Right ventricle myocardium superior (tissue), 1 donor: ENCODE measurements at regions not wholly inside any gene's neighbourhood (a gene's known extent, or its start where the extent isn't known, plus 50 kb on each side); places are given as distances from the start of the nearest gene placed in this dataset.
"Not testable (repeated sequence)": the region's sequence is repeated elsewhere in the genome, so short reads cannot be mapped to it uniquely, and the experiment has no call there.

ENCODE experiments used
- ATAC-seq: fragments of 200-7000 bp; cut with Tn5 transposase; one replicate; pipeline ENCODE4 v1.9.1; 2020; ENCODE audit warnings: mild to moderate bottlenecking; ENCODE audit not compliant: poor library complexity
- DNase-seq: peaks from one replicate; pipeline ENCODE4 v3.0.0-alpha.2; 2020
- intact Hi-C: fragments of 100-400 bp; cut with DNase I; formaldehyde crosslinking; loops from one replicate; pipeline ENCODE4 v1.11.2; 2022
- donor health status: DM: no; HTN: yes; CAD: no; lungs with severe emphysema.

DNA sequence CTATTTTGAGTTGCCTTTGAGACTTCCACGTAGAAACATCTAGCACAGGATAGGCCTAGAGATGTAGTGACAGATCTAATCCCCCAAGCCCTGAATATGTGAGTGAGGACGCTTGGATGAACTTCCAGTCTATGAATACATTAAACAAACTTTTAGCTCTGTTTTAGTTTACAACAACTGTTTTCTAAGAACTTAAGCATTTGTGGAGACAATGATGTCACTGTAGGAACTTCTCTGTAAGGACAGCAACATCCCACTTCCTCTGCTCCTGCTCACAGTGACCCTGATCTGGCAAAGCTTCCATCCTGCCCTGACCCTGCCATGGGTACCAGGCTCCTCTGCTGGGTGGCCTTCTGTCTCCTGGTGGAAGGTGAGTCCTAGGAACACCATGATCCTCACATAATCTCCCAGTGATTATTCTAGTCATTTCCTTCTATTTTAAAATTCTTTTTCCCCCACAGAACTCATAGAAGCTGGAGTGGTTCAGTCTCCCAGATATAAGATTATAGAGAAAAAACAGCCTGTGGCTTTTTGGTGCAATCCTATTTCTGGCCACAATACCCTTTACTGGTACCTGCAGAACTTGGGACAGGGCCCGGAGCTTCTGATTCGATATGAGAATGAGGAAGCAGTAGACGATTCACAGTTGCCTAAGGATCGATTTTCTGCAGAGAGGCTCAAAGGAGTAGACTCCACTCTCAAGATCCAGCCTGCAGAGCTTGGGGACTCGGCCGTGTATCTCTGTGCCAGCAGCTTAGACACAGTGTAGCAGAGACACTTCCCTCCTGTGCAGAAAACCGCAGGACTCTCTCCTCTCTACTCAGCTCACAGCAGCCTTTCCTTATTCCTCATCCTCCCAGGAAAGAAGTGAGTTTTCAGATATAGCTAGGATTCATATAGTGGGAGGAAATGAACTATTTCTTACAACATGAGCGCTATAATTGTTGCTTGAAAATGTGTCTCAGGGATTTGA lies 194.4 kb upstream of the PRSS1 start:
- ATAC-seq, result no peak
- intact Hi-C loops, result no loop called here
- no peak for DNase-seq

GRCh38 chr7:142553216-142553615 lies 196.1 kb upstream of the PRSS1 start:
- intact Hi-C loops, result no loop called here
- ATAC-seq (no peak), DNase-seq (no peak)

GRCh38 chr7:142548978-142549377 lies 200.3 kb upstream of the PRSS1 start:
- intact Hi-C loops, result no loop called here
- ATAC-seq (no peak), DNase-seq (no peak)

DNA sequence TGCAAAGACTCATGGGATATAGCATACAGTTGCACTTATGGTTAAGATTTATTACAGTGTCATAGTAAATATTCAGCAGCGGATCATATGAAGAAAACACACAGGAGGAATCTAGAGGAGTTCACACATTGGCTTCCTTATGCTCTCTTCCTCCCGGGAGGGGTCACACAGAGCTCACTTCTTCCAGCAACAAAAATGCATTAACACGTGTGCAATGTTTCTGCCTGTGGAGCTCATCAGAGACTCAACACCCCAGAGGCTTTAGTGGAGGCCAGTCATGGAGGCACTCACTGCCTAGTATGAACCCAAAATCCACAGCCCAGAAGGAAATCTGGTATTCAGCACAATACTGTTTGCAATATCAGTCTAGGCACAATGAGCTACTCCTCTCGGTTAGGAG lies 202.8 kb upstream of the PRSS1 start:
- ATAC-seq (no peak), DNase-seq (no peak)
- intact Hi-C loops, result no loop called here

GRCh38 chr7:142542942-142543341 lies 206.3 kb upstream of the PRSS1 start:
- DNase-seq (no peak), ATAC-seq (no peak)
- intact Hi-C loops, result no loop called here

DNA sequence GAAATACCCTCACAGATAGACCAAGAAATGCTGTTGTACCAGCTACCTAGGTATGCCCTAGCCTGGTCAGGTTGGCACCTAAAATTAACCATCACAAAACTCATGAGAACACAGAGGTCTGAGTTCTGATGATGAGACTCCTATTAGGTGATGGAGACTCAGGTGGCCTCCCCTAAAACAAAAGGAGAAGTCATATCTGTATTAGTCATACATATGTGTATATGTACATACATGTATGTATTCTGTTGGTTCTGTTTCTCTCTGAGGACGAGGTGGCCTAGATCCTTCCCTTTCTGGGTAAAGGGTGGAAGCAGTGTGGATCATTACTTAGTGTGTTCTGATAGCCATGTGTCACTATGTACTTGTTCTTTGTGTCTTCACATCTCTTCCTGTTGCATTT lies 207.2 kb upstream of the PRSS1 start:
- intact Hi-C loops, result no loop called here
- DNase-seq, result no peak
- no peak for ATAC-seq

DNA sequence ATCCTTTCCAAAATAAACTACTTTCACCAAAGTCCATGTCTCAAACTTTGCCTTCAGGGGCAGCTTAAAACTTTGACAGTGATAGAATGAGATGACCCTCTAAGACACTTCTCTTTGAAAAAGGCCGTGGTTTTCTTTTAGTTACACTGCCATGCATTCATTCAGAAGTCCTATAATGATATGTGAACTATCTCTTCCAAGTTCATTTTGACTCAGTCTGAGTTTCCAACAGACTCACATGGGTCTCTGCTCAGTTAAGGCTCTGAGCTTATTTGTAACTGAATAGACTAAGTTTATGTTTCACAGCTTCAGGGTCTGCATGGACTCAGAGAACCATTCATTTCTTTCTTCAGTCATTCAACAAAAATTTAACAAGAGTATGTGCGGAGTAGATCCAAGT lies 208.9 kb upstream of the PRSS1 start:
- ATAC-seq (no peak), DNase-seq (no peak)

GRCh38 chr7:142539901-142540300 lies 209.4 kb upstream of the PRSS1 start:
- DNase-seq, result no peak
- no peak for ATAC-seq
- intact Hi-C loops, result no loop called here

More for the DNA sequence above, 208.9 kb upstream of the PRSS1 start:
- intact Hi-C loops, result no loop called here

- intact Hi-C loops, result no loop called here
- ATAC-seq, result no peak
Observed at GRCh38 chr7:142537760-142538159, 211.5 kb upstream of the PRSS1 start.

DNA sequence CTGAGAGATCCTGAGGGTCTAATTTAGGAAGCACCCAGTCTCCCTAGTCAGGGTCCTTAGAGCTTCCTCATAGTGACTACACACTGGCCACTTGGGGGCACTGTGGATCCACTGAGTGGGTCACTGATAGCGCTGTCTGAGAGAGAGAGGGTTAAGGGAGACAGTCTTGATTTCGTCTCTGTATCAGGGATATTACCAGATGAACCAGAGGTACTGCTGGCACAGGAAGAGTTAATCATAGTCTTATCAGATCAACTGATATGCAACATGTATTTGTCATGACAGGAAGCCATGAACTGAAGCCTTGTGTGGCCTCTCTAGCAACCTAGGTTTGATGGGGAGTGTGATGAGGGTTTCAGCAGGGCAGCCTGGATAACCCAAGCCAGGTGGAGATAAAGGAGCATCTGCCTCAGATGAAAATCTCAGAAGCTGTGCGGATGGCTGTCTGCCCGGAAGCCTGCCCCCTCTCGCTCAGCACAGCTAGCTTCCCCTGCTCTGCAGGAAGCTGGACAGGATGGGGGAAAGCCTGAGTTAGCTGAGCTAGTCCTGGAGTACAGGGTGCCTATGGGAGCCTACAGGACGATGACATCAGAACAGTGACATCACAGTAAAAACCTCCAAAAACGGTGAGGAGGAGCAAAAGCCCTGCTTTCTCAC lies 214.0 kb upstream of the PRSS1 start:
- ATAC-seq (peak; percentile 55), DNase-seq (peak; percentile 47)
- intact Hi-C loops, result no loop called here

More at GRCh38 chr7:142537760-142538159, 211.5 kb upstream of the PRSS1 start:
- DNase-seq, result no peak

GRCh38 chr7:142534726-142535122 lies 214.5 kb upstream of the PRSS1 start:
- no peak for DNase-seq
- intact Hi-C loops, result no loop called here
- no peak for ATAC-seq

- no peak for DNase-seq
- intact Hi-C loops, result no loop called here
- no peak for ATAC-seq
Observed at GRCh38 chr7:142533920-142534319, 215.4 kb upstream of the PRSS1 start.

GRCh38 chr7:142529591-142529990 lies 219.7 kb upstream of the PRSS1 start:
- DNase-seq, result no peak
- ATAC-seq, result no peak
- intact Hi-C loops, result no loop called here

DNA sequence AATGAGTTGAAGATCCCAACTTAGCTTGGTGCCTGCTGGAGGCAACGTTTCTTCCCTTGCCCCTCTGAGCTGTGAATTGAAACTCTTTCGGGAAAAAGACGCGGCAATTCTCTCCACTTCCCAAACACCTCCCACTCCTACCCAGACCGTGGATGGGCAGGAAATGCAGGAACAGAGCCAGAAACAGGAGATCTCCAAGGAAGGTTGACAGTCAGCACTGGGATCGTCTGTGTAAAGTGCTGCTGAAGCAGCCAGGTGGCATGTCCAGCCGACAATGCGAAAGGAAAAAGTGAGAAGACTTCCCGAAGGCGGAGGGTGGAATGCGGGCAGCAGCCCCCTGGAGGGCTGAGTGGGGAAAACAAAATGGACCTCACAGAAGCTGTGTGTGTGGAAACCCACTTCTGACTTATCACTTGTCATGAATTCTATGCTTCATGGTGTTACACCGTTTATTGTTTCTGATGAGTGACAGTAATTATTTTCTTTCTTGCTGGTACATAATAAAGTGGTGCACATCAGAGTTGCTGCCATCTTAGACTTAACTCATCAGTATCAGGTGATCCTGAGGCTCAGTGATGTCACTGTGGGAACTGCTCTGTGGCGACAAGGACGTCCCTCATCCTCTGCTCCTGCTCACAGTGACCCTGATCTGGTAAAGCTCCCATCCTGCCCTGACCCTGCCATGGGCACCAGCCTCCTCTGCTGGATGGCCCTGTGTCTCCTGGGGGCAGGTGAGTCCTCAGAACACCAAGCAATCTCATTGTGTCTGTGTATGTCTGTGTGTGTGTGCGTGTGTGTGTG lies 220.5 kb upstream of the PRSS1 start:
- DNase-seq (no peak), ATAC-seq (no peak)
- intact Hi-C loops, result no loop called here

GRCh38 chr7:142523821-142524460 lies 225.3 kb upstream of the PRSS1 start:
- ATAC-seq (no peak), DNase-seq (no peak)
- intact Hi-C loops, result no loop called here

DNA sequence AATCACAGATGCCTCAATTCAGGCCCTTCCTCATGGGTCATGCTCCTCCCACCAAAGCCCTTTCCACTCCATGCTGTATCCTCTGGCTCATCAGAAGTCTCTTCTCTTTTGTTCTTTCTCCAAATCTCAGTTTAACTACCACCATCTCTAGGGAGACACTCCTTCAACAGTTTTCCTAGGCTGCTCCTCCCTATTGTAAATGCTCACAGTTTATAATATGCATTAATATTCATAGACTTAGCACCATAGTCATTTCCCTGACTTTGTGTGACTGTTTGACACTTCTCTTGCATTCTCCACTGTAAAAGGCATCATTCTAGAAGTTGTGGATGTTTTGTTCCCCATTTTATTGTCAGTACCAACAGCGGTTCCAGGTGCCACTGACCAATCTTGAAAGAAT lies 226.5 kb upstream of the PRSS1 start:
- intact Hi-C loops, result no loop called here
- DNase-seq (no peak), ATAC-seq (no peak)

DNA sequence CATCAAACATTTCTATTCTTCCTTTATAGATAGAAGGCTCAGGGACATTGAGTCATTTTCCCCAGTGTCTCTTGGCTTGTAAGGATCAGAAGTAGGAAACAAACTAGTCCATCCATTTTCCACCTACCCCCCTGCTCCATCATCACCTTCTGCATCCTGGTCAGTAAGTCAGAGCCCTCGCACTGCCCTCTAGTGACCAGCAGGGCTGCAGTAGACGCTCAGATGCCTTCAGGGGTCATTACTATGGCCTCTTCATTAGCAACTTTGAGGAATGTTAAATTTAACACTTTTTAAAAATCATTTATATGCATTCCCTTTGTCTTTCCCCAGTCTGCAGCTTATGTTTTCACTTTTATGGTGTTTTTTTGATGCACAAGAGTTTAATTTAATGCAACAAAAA lies 228.4 kb upstream of the PRSS1 start:
- intact Hi-C loops, DNase-seq, ATAC-seq: not testable (repeated sequence)

GRCh38 chr7:142520455-142520854 lies 228.8 kb upstream of the PRSS1 start:
- DNase-seq, intact Hi-C loops: not testable (repeated sequence)
- peak; percentile 27 for ATAC-seq
